HG03575 (cell line): ENCODE measurements at regions not wholly inside any gene's neighbourhood (a gene's known extent, or its start where the extent isn't known, plus 50 kb on each side); places are given as distances from the start of the nearest gene placed in this dataset.

Source experiments
- ATAC-seq: cut with Tn5 transposase; IDR thresholded peaks from one replicate; pipeline ENCODE4 v1.9.1; 2021; ENCODE audit not compliant: unreplicated experiment, insufficient number of reproducible peaks, low FRiP score; ENCODE audit errors: extremely low read depth

GRCh38 chr5:146940295-146940694 is 61.7 kb upstream of the PPP2R2B start:
- ATAC-seq: no peak

GRCh38 chr5:146944019-146944418 is 65.5 kb upstream of the PPP2R2B start:
- ATAC-seq: no peak

GRCh38 chr5:146944764-146945616 is 66.4 kb upstream of the PPP2R2B start:
- ATAC-seq: no peak

- ATAC-seq: no peak
Measured at GRCh38 chr5:146945617-146946084, 67.1 kb upstream of the PPP2R2B start.

- ATAC-seq: no peak
Measured at GRCh38 chr5:146947181-146947941, 68.8 kb upstream of the PPP2R2B start.

- no peak for ATAC-seq
Measured at GRCh38 chr5:146948666-146949065, 70.1 kb upstream of the PPP2R2B start.

- no peak for ATAC-seq
Measured at GRCh38 chr5:146952168-146952567, 73.6 kb upstream of the PPP2R2B start.

GRCh38 chr5:146956217-146956616 is 77.7 kb upstream of the PPP2R2B start:
- ATAC-seq: no peak

GRCh38 chr5:146959360-146959759 is 80.8 kb upstream of the PPP2R2B start:
- ATAC-seq: no peak

GRCh38 chr5:146962801-146963355 is 84.3 kb upstream of the PPP2R2B start:
- ATAC-seq: no peak

- ATAC-seq: peak; percentile 87
Measured at GRCh38 chr5:146965761-146966659, 87.5 kb upstream of the PPP2R2B start.

GRCh38 chr5:146967646-146968045 is 89.1 kb upstream of the PPP2R2B start:
- no peak for ATAC-seq

GRCh38 chr5:146971401-146971800 is 92.8 kb upstream of the PPP2R2B start:
- ATAC-seq: no peak

- no peak for ATAC-seq
Measured at GRCh38 chr5:146986469-146986868, 107.9 kb upstream of the PPP2R2B start.

- no peak for ATAC-seq
Measured at GRCh38 chr5:146993876-146994530, 115.4 kb upstream of the PPP2R2B start.

- ATAC-seq: no peak
Measured at GRCh38 chr5:146995878-146996277, 117.3 kb upstream of the PPP2R2B start.

- ATAC-seq: no peak
Measured at GRCh38 chr5:147015405-147015804, 136.8 kb upstream of the PPP2R2B start.

GRCh38 chr5:147017191-147017590 is 138.6 kb upstream of the PPP2R2B start:
- no peak for ATAC-seq
